ENCODE measurements at regions not wholly inside any gene's neighbourhood (a gene's known extent, or its start where the extent isn't known, plus 50 kb on each side); places are given as distances from the start of the nearest gene placed in this dataset.

- no peaks in the 10 kb centered on the region for H3K4me1 ChIP-seq (ENCODE audit: control insufficient read depth in 1 of 2, insufficient read depth in 1 of 2, low read depth in 1 of 2, low read length in 1 of 2)
- TF ChIP-seq CTCF (IDR thresholded peaks at IDR 0.05) = no peak
- H3K36me3 ChIP-seq = no peaks in the 10 kb centered on the region
These were observed 67.8 kb upstream of the NHSL1 start for GRCh38 chr6:138567052-138567451.

GRCh38 chr6:138568997-138569396 lies 69.7 kb upstream of the NHSL1 start:
- Histone ChIP-seq H3K36me3 (no peaks in the 10 kb centered on the region), H3K27me3 (peaks cover 43% of the 10 kb centered on the region), H3K4me3 (ENCODE audit: low read depth in 1 of 2, low read length in 1 of 2) (no peak overlapping the region), H3K27ac (no peak overlapping the region), H3K9me3 (no peaks in the 10 kb centered on the region), H3K4me1 (ENCODE audit: control insufficient read depth in 1 of 2, insufficient read depth in 1 of 2, low read depth in 1 of 2, low read length in 1 of 2) (no peaks in the 10 kb centered on the region)
- TF ChIP-seq CTCF (IDR thresholded peaks at IDR 0.05) = no peak

More at GRCh38 chr6:138567052-138567451, 67.8 kb upstream of the NHSL1 start:
- H3K9me3 ChIP-seq = no peaks in the 10 kb centered on the region
- peaks cover 26% of the 10 kb centered on the region for H3K27me3 ChIP-seq
- H3K4me3 ChIP-seq (ENCODE audit: low read depth in 1 of 2, low read length in 1 of 2) = no peak overlapping the region
- no peak overlapping the region for H3K27ac ChIP-seq

- no peak for TF ChIP-seq CTCF (IDR thresholded peaks at IDR 0.05)
- Histone ChIP-seq H3K4me1 (ENCODE audit: control insufficient read depth in 1 of 2, insufficient read depth in 1 of 2, low read depth in 1 of 2, low read length in 1 of 2) (no peaks in the 10 kb centered on the region), H3K27ac (no peak overlapping the region), H3K4me3 (ENCODE audit: low read depth in 1 of 2, low read length in 1 of 2) (no peak overlapping the region), H3K36me3 (no peaks in the 10 kb centered on the region), H3K27me3 (peaks cover 43% of the 10 kb centered on the region), H3K9me3 (no peaks in the 10 kb centered on the region)
These were observed 70.3 kb upstream of the NHSL1 start for GRCh38 chr6:138569554-138569953.

GRCh38 chr6:138569970-138570724 lies 70.9 kb upstream of the NHSL1 start:
- Histone ChIP-seq H3K9me3 (no peaks in the 10 kb centered on the region), H3K4me1 (ENCODE audit: control insufficient read depth in 1 of 2, insufficient read depth in 1 of 2, low read depth in 1 of 2, low read length in 1 of 2) (no peaks in the 10 kb centered on the region), H3K27me3 (peaks cover 43% of the 10 kb centered on the region), H3K27ac (no peak overlapping the region), H3K4me3 (ENCODE audit: low read depth in 1 of 2, low read length in 1 of 2) (no peak overlapping the region), H3K36me3 (no peaks in the 10 kb centered on the region)
- TF ChIP-seq CTCF (IDR thresholded peaks at IDR 0.05) = no peak

- H3K9me3 ChIP-seq = no peaks in the 10 kb centered on the region
- H3K27ac ChIP-seq = no peak overlapping the region
- TF ChIP-seq CTCF (IDR thresholded peaks at IDR 0.05) = no peak
- no peak overlapping the region for H3K4me3 ChIP-seq (ENCODE audit: low read depth in 1 of 2, low read length in 1 of 2)
- no peaks in the 10 kb centered on the region for H3K4me1 ChIP-seq (ENCODE audit: control insufficient read depth in 1 of 2, insufficient read depth in 1 of 2, low read depth in 1 of 2, low read length in 1 of 2)
- no peaks in the 10 kb centered on the region for H3K36me3 ChIP-seq
- peaks cover 43% of the 10 kb centered on the region for H3K27me3 ChIP-seq
These were observed 71.4 kb upstream of the NHSL1 start for GRCh38 chr6:138570725-138571029.
